ENCODE measurements at regions not wholly inside any gene's neighbourhood (a gene's known extent, or its start where the extent isn't known, plus 50 kb on each side); places are given as distances from the start of the nearest gene placed in this dataset.

GRCh38 chr11:113581713-113582112, 106.5 kb upstream of the DRD2 start:
- TF ChIP-seq, protein P1, sequence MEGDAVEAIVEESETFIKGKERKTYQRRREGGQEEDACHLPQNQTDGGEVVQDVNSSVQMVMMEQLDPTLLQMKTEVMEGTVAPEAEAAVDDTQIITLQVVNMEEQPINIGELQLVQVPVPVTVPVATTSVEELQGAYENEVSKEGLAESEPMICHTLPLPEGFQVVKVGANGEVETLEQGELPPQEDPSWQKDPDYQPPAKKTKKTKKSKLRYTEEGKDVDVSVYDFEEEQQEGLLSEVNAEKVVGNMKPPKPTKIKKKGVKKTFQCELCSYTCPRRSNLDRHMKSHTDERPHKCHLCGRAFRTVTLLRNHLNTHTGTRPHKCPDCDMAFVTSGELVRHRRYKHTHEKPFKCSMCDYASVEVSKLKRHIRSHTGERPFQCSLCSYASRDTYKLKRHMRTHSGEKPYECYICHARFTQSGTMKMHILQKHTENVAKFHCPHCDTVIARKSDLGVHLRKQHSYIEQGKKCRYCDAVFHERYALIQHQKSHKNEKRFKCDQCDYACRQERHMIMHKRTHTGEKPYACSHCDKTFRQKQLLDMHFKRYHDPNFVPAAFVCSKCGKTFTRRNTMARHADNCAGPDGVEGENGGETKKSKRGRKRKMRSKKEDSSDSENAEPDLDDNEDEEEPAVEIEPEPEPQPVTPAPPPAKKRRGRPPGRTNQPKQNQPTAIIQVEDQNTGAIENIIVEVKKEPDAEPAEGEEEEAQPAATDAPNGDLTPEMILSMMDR (IDR thresholded peaks at IDR 0.05; ENCODE audit: low read depth, low read length): no peak
- TF ChIP-seq, protein P2, sequence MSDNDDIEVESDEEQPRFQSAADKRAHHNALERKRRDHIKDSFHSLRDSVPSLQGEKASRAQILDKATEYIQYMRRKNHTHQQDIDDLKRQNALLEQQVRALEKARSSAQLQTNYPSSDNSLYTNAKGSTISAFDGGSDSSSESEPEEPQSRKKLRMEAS (IDR thresholded peaks at IDR 0.05; ENCODE audit: low read depth, low read length): no peak
- TF ChIP-seq POLR2A (IDR thresholded peaks at IDR 0.05; ENCODE audit: extremely low read depth, insufficient read length): no peak
- no peak for TF ChIP-seq MYC (IDR thresholded peaks at IDR 0.05; ENCODE audit: low read depth, low read length)

All from NB4 (cell line).